H1 (cell line): ENCODE measurements at regions not wholly inside any gene's neighbourhood (a gene's known extent, or its start where the extent isn't known, plus 50 kb on each side); places are given as distances from the start of the nearest gene placed in this dataset.

Experiments
- CTCF ChIA-PET: fragments of 300-600 bp; sonication (Branson Sonifier 250); formaldehyde crosslinking; loops from one replicate; lab custom pipeline; 2021; ENCODE audit not compliant: partially characterized antibody; lab: Charles Lee
- POLR2A ChIA-PET: fragments of 300-600 bp; sonication (Branson Sonifier 250); formaldehyde crosslinking; loops from one replicate; lab custom pipeline; 2021; ENCODE audit warnings: inconsistent platforms; ENCODE audit not compliant: partially characterized antibody; lab: Charles Lee
- DNase-seq, 2 experiments: peaks; one replicate each; pipeline versions ENCODE4 v3.0.0 to v3.0.0-alpha.2; 2010 to 2022; ENCODE audit warnings: low spot score in 2 of 2, low read depth in 1 of 2, mixed read lengths in 1 of 2
- FAIRE-seq: peaks from 2 replicates; lab custom pipeline; 2011; peaks lifted over from hg19 to GRCh38; lab: Jason Lieb, UNC
- H2AFZ ChIP-seq: 2 replicates; pipeline ENCODE4 v1.8.1; 2012; ENCODE audit warnings: low read length, inconsistent platforms
- H2AK5ac ChIP-seq: 2 replicates; pipeline ENCODE4 v1.6.1; 2013; ENCODE audit warnings: low read depth, low read length
- H2BK120ac ChIP-seq: replicated peaks from 2 replicates; pipeline ENCODE3; 2013; ENCODE audit warnings: low read depth, low read length, inconsistent platforms
- H2BK12ac ChIP-seq: 2 replicates; pipeline ENCODE4 v1.6.1; 2013; ENCODE audit warnings: low read depth, low read length
- H2BK15ac ChIP-seq: 2 replicates; pipeline ENCODE4 v1.6.1; 2013; ENCODE audit warnings: low read length
- H2BK20ac ChIP-seq: 2 replicates; pipeline ENCODE4 v1.6.1; 2013; ENCODE audit warnings: low read length
- H2BK5ac ChIP-seq: 2 replicates; pipeline ENCODE4 v1.6.1; 2013; ENCODE audit warnings: low read depth, low read length
- H3K14ac ChIP-seq: 2 replicates; pipeline ENCODE4 v1.6.1; 2013; ENCODE audit warnings: inconsistent platforms; ENCODE audit not compliant: insufficient read length
- H3K18ac ChIP-seq: 2 replicates; pipeline ENCODE4 v1.6.1; 2013; ENCODE audit warnings: low read length; ENCODE audit errors: extremely low read depth
- H3K23ac ChIP-seq: 2 replicates; pipeline ENCODE4 v1.6.1; 2013; ENCODE audit warnings: inconsistent platforms; ENCODE audit not compliant: insufficient read length
- H3K23me2 ChIP-seq: 2 replicates; pipeline ENCODE4 v1.6.1; 2013; ENCODE audit warnings: low read depth, low read length
- H3K27ac ChIP-seq: 2 replicates; pipeline ENCODE4 v1.6.1; 2011; ENCODE audit warnings: low read depth, low read length, inconsistent platforms
- H3K27me3 ChIP-seq, 4 experiments: replicated peaks in 1 of 4; 1 replicate in 1 of 4; 2 replicates in 3 of 4; pipeline versions ENCODE4 v1.6.1 to v1.8.1; 2011 to 2013; ENCODE audit warnings: low read length in 3 of 4, mild to moderate bottlenecking in 3 of 4, inconsistent platforms in 2 of 4, mixed read lengths in 2 of 4, moderate library complexity in 1 of 4; ENCODE audit not compliant: control insufficient read depth in 3 of 4, insufficient read depth in 3 of 4; ENCODE audit errors: extremely low read depth in 1 of 4
- H3K36me3 ChIP-seq, 4 experiments: 2 replicates each; pipeline versions ENCODE4 v1.6.1 to v1.8.1; 2011 to 2013; ENCODE audit warnings: mild to moderate bottlenecking in 4 of 4, low read length in 3 of 4, moderate library complexity in 2 of 4, control low read depth in 1 of 4, inconsistent platforms in 1 of 4; ENCODE audit not compliant: insufficient read depth in 4 of 4, control insufficient read depth in 2 of 4
- H3K4ac ChIP-seq: replicated peaks from 2 replicates; pipeline ENCODE3; 2013; ENCODE audit warnings: low read length, low read depth, mixed read lengths, inconsistent platforms; ENCODE audit not compliant: insufficient read length
- H3K4me1 ChIP-seq, 4 experiments: replicated peaks in 1 of 4; 1 replicate in 1 of 4; 2 replicates in 3 of 4; pipeline versions ENCODE4 v1.6.1 to v1.8.1; 2011 to 2013; ENCODE audit warnings: low read length in 3 of 4, inconsistent platforms in 2 of 4, mixed read lengths in 1 of 4; ENCODE audit not compliant: insufficient read depth in 4 of 4, control insufficient read depth in 3 of 4
- H3K4me2 ChIP-seq, 2 experiments: 2 replicates each; pipeline versions ENCODE4 v1.6.1 to v1.8.1; 2011 to 2013; ENCODE audit warnings: low read depth in 2 of 2, low read length in 2 of 2, control low read depth in 1 of 2, inconsistent platforms in 1 of 2, mild to moderate bottlenecking in 1 of 2; ENCODE audit not compliant: insufficient read depth in 1 of 2
- H3K4me3 ChIP-seq, 4 experiments: fragments of 200-600, 300-600 bp in 1 of 4; sonication (generic), shearing (Covaris generic), sonication (Bioruptor Twin) in 1 of 4; 2 replicates each; pipeline versions ENCODE4 v1.5.1 to v1.8.1; 2011 to 2016; ENCODE audit warnings: low read length in 4 of 4, low read depth in 3 of 4, control low read depth in 2 of 4, inconsistent platforms in 2 of 4, mild to moderate bottlenecking in 2 of 4, mixed read lengths in 1 of 4, moderate library complexity in 1 of 4; ENCODE audit not compliant: insufficient read depth in 2 of 4; ENCODE audit errors: extremely low read depth in 1 of 4
- H3K56ac ChIP-seq: replicated peaks from 2 replicates; pipeline ENCODE3; 2013; ENCODE audit warnings: low read depth, mild to moderate bottlenecking, mixed read lengths, low read length, inconsistent platforms; ENCODE audit not compliant: insufficient read length
- H3K79me1 ChIP-seq: 2 replicates; pipeline ENCODE4 v1.6.1; 2013; ENCODE audit warnings: low read depth, low read length, control low read depth
- H3K79me2 ChIP-seq, 2 experiments: 2 replicates each; pipeline versions ENCODE4 v1.6.1 to v1.8.1; 2012 to 2013; ENCODE audit warnings: low read length in 2 of 2, mild to moderate bottlenecking in 2 of 2, inconsistent platforms in 1 of 2; ENCODE audit not compliant: insufficient read depth in 2 of 2, control insufficient read depth in 1 of 2
- H3K9ac ChIP-seq, 4 experiments: replicated peaks in 1 of 4; 1 replicate in 1 of 4; 2 replicates in 3 of 4; pipeline versions ENCODE4 v1.6.1 to v1.8.1; 2011 to 2013; ENCODE audit warnings: low read depth in 3 of 4, low read length in 3 of 4, control low read depth in 2 of 4, mild to moderate bottlenecking in 2 of 4, moderate library complexity in 2 of 4, inconsistent platforms in 1 of 4; ENCODE audit errors: extremely low read depth in 1 of 4
- H3K9me3 ChIP-seq, 2 experiments: 2 replicates each; pipeline versions ENCODE4 v1.6.1 to v1.8.1; 2012 to 2013; ENCODE audit warnings: mild to moderate bottlenecking in 2 of 2, moderate library complexity in 2 of 2, control low read depth in 1 of 2, inconsistent platforms in 1 of 2, low read depth in 1 of 2, low read length in 1 of 2, mixed read lengths in 1 of 2; ENCODE audit not compliant: insufficient read depth in 2 of 2
- H4K20me1 ChIP-seq, 2 experiments: replicated peaks in 1 of 2; 2 replicates each; pipeline versions ENCODE3 to v1.8.1; 2011 to 2013; ENCODE audit warnings: inconsistent platforms in 2 of 2, low read length in 2 of 2, mild to moderate bottlenecking in 1 of 2; ENCODE audit not compliant: insufficient read depth in 2 of 2, control insufficient read depth in 1 of 2
- H4K5ac ChIP-seq: 2 replicates; pipeline ENCODE4 v1.6.1; 2013; ENCODE audit warnings: low read length, low read depth, mixed read lengths, inconsistent platforms; ENCODE audit not compliant: insufficient read length
- H4K8ac ChIP-seq: 2 replicates; pipeline ENCODE4 v1.8.0; 2013; ENCODE audit warnings: mild to moderate bottlenecking, moderate library complexity, low read length, inconsistent platforms; ENCODE audit not compliant: insufficient read depth; ENCODE audit errors: extremely low read depth
- H4K91ac ChIP-seq: replicated peaks from 2 replicates; pipeline ENCODE3; 2013; ENCODE audit warnings: low read length, mixed read lengths, inconsistent platforms; ENCODE audit not compliant: insufficient read length
- ASH2L ChIP-seq: fragments of 200-600, 300-600 bp; sonication (generic); IDR thresholded peaks from one replicate; pipeline ENCODE4 v1.7.1; 2017; ENCODE audit warnings: low read length
- ATF2 ChIP-seq: IDR thresholded peaks from 2 replicates; pipeline ENCODE4 v1.6.1; 2012; ENCODE audit warnings: low read length, inconsistent platforms
- CHD1 ChIP-seq: IDR thresholded peaks from 2 replicates; pipeline ENCODE4 v1.6.1; 2012; ENCODE audit warnings: low read depth, low read length, improper control_type of control experiment
- EZH2 ChIP-seq: fragments of 200-600 bp; sonication (generic); IDR thresholded peaks from 2 replicates; pipeline ENCODE4 v1.7.1; 2012; ENCODE audit warnings: low read depth, mild to moderate bottlenecking, moderate library complexity, low read length, inconsistent platforms; ENCODE audit not compliant: severe bottlenecking
- MAFK ChIP-seq: IDR thresholded peaks from 2 replicates; pipeline ENCODE4 v1.6.1; 2012; ENCODE audit warnings: low read depth, mild to moderate bottlenecking, improper control_type of control experiment, low read length
- PHF8 ChIP-seq: fragments of 200-600 bp; sonication (generic); conservative IDR thresholded peaks from 2 replicates; pipeline ENCODE4 v1.7.1; 2012; ENCODE audit warnings: low read depth, mild to moderate bottlenecking, inconsistent platforms, low read length, moderate library complexity
- POLR2AphosphoS5 ChIP-seq: IDR thresholded peaks from 2 replicates; pipeline ENCODE4 v1.6.1; 2011; ENCODE audit warnings: low read depth, low read length
- RBBP5 ChIP-seq: IDR thresholded peaks from 2 replicates; pipeline ENCODE4 v1.7.1; 2012; ENCODE audit warnings: low read depth, mild to moderate bottlenecking, inconsistent platforms, low read length, moderate library complexity, borderline replicate concordance
- SAP30 ChIP-seq: fragments of 300-600 bp; sonication (generic); IDR thresholded peaks from 2 replicates; pipeline ENCODE4 v1.7.1; 2012; ENCODE audit warnings: low read length, moderate library complexity, mild to moderate bottlenecking, inconsistent platforms; ENCODE audit not compliant: insufficient read depth, insufficient replicate concordance
- SP4 ChIP-seq: IDR thresholded peaks from 2 replicates; pipeline ENCODE4 v1.6.1; 2012; ENCODE audit warnings: low read length, inconsistent platforms
- TCF12 ChIP-seq: IDR thresholded peaks from 2 replicates; pipeline ENCODE4 v1.6.1; 2011; ENCODE audit warnings: low read depth, mild to moderate bottlenecking, low read length
- WGBS, 2 experiments: shearing (Covaris generic) in 1 of 2; methylation state at CpG; one replicate each; pipeline versions ENCODE4 v1.1.6 to v1.1.7; 2013 to 2015; ENCODE audit warnings: low lambda C conversion rate in 2 of 2, mixed read lengths in 2 of 2, inconsistent platforms in 1 of 2, low coverage in 1 of 2, missing lambda C conversion rate in 1 of 2; ENCODE audit not compliant: insufficient replicate concordance in 2 of 2, insufficient coverage in 1 of 2, insufficient read length in 1 of 2; ENCODE audit errors: extremely low coverage in 1 of 2, missing lambda C conversion rate in 1 of 2; 5-methylcytosine and 5-hydroxymethylcytosine counted together

GRCh38 chr6:27091661-27092315 lies 155.7 kb upstream of the PRSS16 start:
- Histone ChIP-seq H3K18ac (no peak overlapping the region), H3K79me1 (no peaks in the 10 kb centered on the region), H4K20me1 (peaks cover 0 to 3% of the 10 kb centered on the region in 2 experiments), H3K4me3 (peak overlapping the region; percentile 75 to 95 (median 83)), H3K27me3 (no peaks in the 10 kb centered on the region; a peak in 1 of 7 replicates), H3K4ac (no peak overlapping the region), H3K56ac (no peak overlapping the region), H2BK20ac (no peak overlapping the region), H3K79me2 (no peaks in the 10 kb centered on the region), H2BK15ac (no peak overlapping the region), H3K4me2 (peak overlapping the region; percentile 64 to 70), H4K91ac (no peak overlapping the region), H3K23ac (no peak overlapping the region), H2AK5ac (no peak overlapping the region), H2BK5ac (no peak overlapping the region), H3K9me3 (no peaks in the 10 kb centered on the region), H3K36me3 (no peaks in the 10 kb centered on the region), H2AFZ (0 out of 2 replicates have a peak overlapping the region, but pooled peaks have one; percentile 47), H2BK12ac (no peak overlapping the region), H4K5ac (no peak overlapping the region), H3K27ac (no peak overlapping the region), H3K14ac (no peak overlapping the region), H3K23me2 (peaks cover 3% of the 10 kb centered on the region), H2BK120ac (no peak overlapping the region), H3K4me1 (no peaks in the 10 kb centered on the region; a peak in 2 of 7 replicates), H4K8ac (no peak overlapping the region), H3K9ac (peak overlapping the region in 3 of 4 experiments; percentile 33 to 44 (median 42); a peak in 4 of 7 replicates)
- CTCF ChIA-PET: interaction anchor here (0.6 to 1.5 kb wide), 2 partner anchors 13 to 251 kb away, joined by 5 read pairs; no protein-coding TSS in a partner anchor
- POLR2A ChIA-PET: interaction anchor here (1.1 kb wide), 1 partner anchor 10 kb away, joined by 3 read pairs; no protein-coding TSS in a partner anchor
- DNase-seq (peak; percentile 38 to 72), FAIRE-seq (peak; percentile 79)
- WGBS, 2 experiments: 4% methylated on average over 27 of the region's 27 CpGs; no CpG with 5 or more reads in 1 of the 2 experiments
- peak; percentile 73; the same call in 1 of the 2 replicates for TF ChIP-seq MAFK
- TF ChIP-seq POLR2AphosphoS5: no peak
- TF ChIP-seq PHF8: no peak
- TF ChIP-seq SP4: peak; percentile 34; the same call in 1 of the 2 replicates
- TF ChIP-seq CHD1: no peak
- no peak for TF ChIP-seq TCF12
- TF ChIP-seq ATF2: peak; percentile 73; the same call in 1 of the 2 replicates
- peak; percentile 95 for TF ChIP-seq ASH2L
- peak; percentile 97 for TF ChIP-seq RBBP5
- TF ChIP-seq SAP30: no peak
- no peak for TF ChIP-seq EZH2
